Eye (tissue), 1 donor: ENCODE measurements at regions not wholly inside any gene's neighbourhood (a gene's known extent, or its start where the extent isn't known, plus 50 kb on each side); places are given as distances from the start of the nearest gene placed in this dataset.
A peak's percentile ranks its signal among the peaks of the same experiment; 100 is the strongest.
"Not testable (repeated sequence)": the region's sequence is repeated elsewhere in the genome, so short reads cannot be mapped to it uniquely, and the experiment has no call there.

Experiments
- DNase-seq: peaks from one replicate; pipeline ENCODE4 v3.0.0-alpha.2; 2015

- DNase-seq = no peak
Observed at GRCh38 chr12:23088594-23088993, 463.6 kb downstream of the ETNK1 start.

- DNase-seq = no peak
Observed at GRCh38 chr12:23093488-23093887, 468.5 kb downstream of the ETNK1 start.

GRCh38 chr12:23096321-23096720 lies 471.4 kb downstream of the ETNK1 start:
- peak; percentile 14 for DNase-seq

- DNase-seq = no peak
Observed at GRCh38 chr12:23098110-23098509, 473.1 kb downstream of the ETNK1 start.

GRCh38 chr12:23098517-23098916 lies 473.5 kb downstream of the ETNK1 start:
- peak; percentile 28 for DNase-seq

- DNase-seq = no peak
Observed at GRCh38 chr12:23099104-23099503, 474.1 kb downstream of the ETNK1 start.

GRCh38 chr12:23099604-23100003 lies 474.6 kb downstream of the ETNK1 start:
- DNase-seq = no peak

GRCh38 chr12:23108957-23109356 lies 484.0 kb downstream of the ETNK1 start:
- no peak for DNase-seq

GRCh38 chr12:23113781-23114180 lies 488.8 kb downstream of the ETNK1 start:
- DNase-seq = no peak

- DNase-seq = no peak
Observed at GRCh38 chr12:23115984-23116383, 491.0 kb downstream of the ETNK1 start.

- no peak for DNase-seq
Observed at GRCh38 chr12:23126794-23127193, 501.8 kb downstream of the ETNK1 start.

GRCh38 chr12:23127701-23128100 lies 502.7 kb downstream of the ETNK1 start:
- DNase-seq = no peak

GRCh38 chr12:23128462-23128861 lies 503.5 kb downstream of the ETNK1 start:
- DNase-seq = no peak

GRCh38 chr12:23132357-23132756 lies 507.4 kb downstream of the ETNK1 start:
- no peak for DNase-seq

- no peak for DNase-seq
Observed at GRCh38 chr12:23133471-23133870, 508.5 kb downstream of the ETNK1 start.

GRCh38 chr12:23139026-23139425 lies 514.1 kb downstream of the ETNK1 start:
- no peak for DNase-seq

GRCh38 chr12:23140710-23141109 lies 515.7 kb downstream of the ETNK1 start:
- DNase-seq = peak; percentile 4

- no peak for DNase-seq
Observed at GRCh38 chr12:23141335-23141734, 516.4 kb downstream of the ETNK1 start.

GRCh38 chr12:23146070-23146469 lies 521.1 kb downstream of the ETNK1 start:
- not testable (repeated sequence) for DNase-seq

- DNase-seq = no peak
Observed at GRCh38 chr12:23168459-23168858, 543.5 kb downstream of the ETNK1 start.

GRCh38 chr12:23169012-23169695 lies 544.2 kb downstream of the ETNK1 start:
- DNase-seq = no peak

- peak; percentile 81 for DNase-seq
Observed at GRCh38 chr12:23169696-23170013, 544.7 kb downstream of the ETNK1 start.

GRCh38 chr12:23174917-23175316 lies 549.9 kb downstream of the ETNK1 start:
- DNase-seq = no peak

GRCh38 chr12:23185346-23185745 lies 560.4 kb downstream of the ETNK1 start:
- no peak for DNase-seq

GRCh38 chr12:23186950-23187349 lies 562.0 kb downstream of the ETNK1 start:
- no peak for DNase-seq

GRCh38 chr12:23193552-23193951 lies 568.6 kb downstream of the ETNK1 start:
- no peak for DNase-seq
